GM10248 (cell line): ENCODE measurements at regions not wholly inside any gene's neighbourhood (a gene's known extent, or its start where the extent isn't known, plus 50 kb on each side); places are given as distances from the start of the nearest gene placed in this dataset.

Source experiments
- CTCF ChIA-PET: fragments of 300-600 bp; sonication (Branson Sonifier 250); formaldehyde crosslinking; extraction: SDS; loops from one replicate; lab custom pipeline; 2021; ENCODE audit warnings: antibody characterized with exemption; lab: Yijun Ruan, JAX
- POLR2A ChIA-PET: fragments of 350-650 bp; sonication (Branson Sonifier 250); formaldehyde crosslinking; extraction: SDS; loops from one replicate; lab custom pipeline; 2020; ENCODE audit warnings: antibody characterized with exemption; lab: Yijun Ruan, JAX
- DNase-seq: peaks from one replicate; pipeline ENCODE4 v3.0.0; 2012; ENCODE audit errors: extremely low spot score
- TF ChIP-seq, protein P1 (sequence below): IDR thresholded peaks from 2 replicates; pipeline ENCODE4 v1.5.1; 2012; ENCODE audit warnings: mild to moderate bottlenecking, low read depth; ENCODE audit errors: extremely low read depth, missing control alignments, control extremely low read depth

DNA sequence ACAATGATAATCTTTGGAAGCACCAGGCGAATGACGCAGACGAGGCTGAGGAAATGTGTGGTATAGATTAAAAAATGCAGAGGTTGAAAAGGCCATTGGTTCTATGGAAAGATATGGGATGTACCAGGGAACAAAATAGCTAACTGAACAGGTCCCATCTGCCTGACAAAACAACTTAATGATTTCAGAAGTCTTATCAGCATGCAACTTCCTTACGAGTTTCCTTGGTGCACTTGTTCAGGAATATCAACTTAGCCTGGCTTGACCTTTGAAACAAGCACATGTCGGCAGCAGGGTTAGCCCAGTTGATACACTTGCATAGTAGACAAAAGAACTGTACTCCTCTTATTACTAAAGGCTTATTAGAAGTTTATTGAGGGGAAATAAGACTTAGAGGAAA lies 90.9 kb upstream of the CDH11 start:
- POLR2A ChIA-PET: no interaction called here
- no peak for DNase-seq
- CTCF ChIA-PET: no interaction called here
- TF ChIP-seq, protein P1, sequence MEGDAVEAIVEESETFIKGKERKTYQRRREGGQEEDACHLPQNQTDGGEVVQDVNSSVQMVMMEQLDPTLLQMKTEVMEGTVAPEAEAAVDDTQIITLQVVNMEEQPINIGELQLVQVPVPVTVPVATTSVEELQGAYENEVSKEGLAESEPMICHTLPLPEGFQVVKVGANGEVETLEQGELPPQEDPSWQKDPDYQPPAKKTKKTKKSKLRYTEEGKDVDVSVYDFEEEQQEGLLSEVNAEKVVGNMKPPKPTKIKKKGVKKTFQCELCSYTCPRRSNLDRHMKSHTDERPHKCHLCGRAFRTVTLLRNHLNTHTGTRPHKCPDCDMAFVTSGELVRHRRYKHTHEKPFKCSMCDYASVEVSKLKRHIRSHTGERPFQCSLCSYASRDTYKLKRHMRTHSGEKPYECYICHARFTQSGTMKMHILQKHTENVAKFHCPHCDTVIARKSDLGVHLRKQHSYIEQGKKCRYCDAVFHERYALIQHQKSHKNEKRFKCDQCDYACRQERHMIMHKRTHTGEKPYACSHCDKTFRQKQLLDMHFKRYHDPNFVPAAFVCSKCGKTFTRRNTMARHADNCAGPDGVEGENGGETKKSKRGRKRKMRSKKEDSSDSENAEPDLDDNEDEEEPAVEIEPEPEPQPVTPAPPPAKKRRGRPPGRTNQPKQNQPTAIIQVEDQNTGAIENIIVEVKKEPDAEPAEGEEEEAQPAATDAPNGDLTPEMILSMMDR: no peak

DNA sequence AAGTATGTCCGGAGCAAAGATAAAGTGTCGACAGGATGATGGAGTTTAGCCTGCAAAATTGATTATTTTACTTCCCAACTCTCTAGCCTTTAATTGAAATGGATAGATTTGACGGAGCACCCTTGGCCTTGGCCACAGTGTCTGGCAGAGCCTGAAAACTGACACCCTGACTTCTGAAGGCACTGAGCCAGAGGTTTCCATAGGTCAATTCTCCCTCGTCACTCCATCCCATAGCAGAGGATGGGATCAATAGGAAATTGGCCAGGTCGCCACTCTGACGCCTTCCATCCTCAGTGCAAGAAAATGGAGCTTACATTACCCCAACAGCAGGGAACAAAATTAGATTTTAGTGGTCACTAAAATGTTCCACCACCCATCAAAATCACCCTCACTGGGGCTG lies 90.4 kb upstream of the CDH11 start:
- ChIA-PET POLR2A (no interaction called here), CTCF (interaction anchor here (1.4 kb wide), 1 partner anchor 12 kb away, joined by 3 read pairs; no protein-coding TSS in a partner anchor)
- no peak for DNase-seq
- TF ChIP-seq, protein P1: no peak

DNA sequence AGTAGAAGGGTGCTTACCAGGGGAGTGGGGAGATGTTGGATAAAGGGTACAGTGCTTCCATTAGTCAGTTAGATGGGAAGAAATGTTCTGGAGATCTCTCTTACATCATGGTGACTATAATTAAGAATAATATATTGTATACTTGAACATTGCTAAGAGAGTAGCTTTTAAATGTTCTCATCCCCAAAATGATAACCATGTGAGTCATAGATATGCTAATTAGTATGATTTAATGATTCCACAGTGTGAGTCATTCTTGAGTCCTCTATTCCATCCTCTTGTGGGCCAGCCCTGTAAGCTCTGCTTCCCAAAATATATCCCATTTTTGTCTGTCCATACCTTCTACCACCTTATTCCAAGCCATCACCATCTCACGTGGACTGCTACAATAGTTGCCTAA lies 80.6 kb upstream of the CDH11 start:
- CTCF ChIA-PET: interaction anchor here (1.4 kb wide), 1 partner anchor 19 kb away, joined by 3 read pairs; no protein-coding TSS in a partner anchor
- no peak for DNase-seq
- POLR2A ChIA-PET: no interaction called here
- TF ChIP-seq, protein P1: no peak

DNA sequence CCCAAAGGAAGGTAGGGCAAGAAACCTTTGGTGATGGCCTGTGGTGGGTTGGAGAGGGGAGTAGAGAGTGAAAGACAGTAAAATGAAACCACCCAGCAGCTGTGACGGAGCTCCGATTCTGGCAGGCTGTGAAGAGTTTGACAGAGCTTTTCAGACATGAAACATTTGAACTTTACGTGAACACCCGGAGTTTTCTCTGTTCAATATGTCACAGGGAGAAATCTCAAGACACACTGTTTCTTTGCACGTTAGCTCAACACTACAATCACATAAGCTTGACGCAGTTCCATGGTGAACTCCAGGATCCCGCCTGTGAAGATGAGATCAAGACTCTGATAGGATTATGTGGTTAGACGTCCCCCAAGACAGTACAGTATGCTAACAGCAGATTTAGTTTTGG lies 79.6 kb upstream of the CDH11 start:
- ChIA-PET POLR2A (no interaction called here), CTCF (interaction anchor here (1.4 kb wide), 1 partner anchor 18 kb away, joined by 3 read pairs; no protein-coding TSS in a partner anchor)
- no peak for DNase-seq
- TF ChIP-seq, protein P1: no peak

DNA sequence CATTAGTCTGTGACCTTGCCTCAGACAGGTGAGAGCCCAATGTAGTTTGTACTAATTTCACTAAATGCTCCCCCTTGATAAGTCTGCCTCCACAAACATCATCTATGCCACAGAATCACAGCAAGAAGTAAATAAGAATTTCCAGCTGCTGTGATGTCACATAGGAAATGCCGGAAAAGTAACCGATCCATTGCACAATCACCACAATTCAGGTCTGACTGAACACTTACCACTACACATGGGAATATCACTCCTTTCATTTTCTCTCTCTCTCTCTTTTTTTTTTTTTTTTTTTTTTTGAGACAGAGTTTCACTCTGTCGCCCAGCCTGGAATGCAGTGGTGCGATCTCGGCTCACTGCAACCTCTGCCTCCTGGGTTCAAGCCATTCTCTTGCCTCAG lies 79.0 kb upstream of the CDH11 start:
- POLR2A ChIA-PET: no interaction called here
- CTCF ChIA-PET: no interaction called here
- TF ChIP-seq, protein P1: no peak
- no peak for DNase-seq

DNA sequence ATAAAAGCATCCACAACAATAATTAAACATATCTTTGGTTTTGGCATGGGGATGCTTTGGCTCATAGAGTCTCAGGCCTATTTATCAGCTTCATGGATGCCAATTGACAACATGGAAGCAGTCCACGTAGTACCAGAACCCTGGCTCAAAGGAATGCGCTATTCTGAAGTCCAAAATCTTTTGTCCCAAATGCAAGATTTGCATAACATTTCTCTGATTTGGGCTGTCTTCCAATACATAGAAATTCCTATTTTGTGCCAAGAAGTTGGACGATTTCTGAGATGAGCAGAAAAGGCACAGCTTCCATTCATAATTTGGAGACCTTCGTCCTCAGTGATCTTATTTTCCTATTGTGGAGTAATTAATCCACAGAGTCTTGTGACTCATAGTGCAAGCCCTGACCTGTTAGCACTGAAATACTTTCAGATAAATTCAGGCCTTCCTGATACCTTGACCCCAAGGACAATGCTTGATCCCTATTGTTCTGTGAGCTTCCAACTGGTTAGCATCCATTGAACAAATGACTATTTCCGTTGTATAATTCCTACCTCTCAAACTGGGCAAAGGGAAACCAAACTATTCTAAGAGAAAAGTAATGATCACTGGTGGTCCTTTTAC lies 78.4 kb upstream of the CDH11 start:
- no peak for DNase-seq
- CTCF ChIA-PET: no interaction called here
- TF ChIP-seq, protein P1: no peak
- POLR2A ChIA-PET: no interaction called here
